ENCODE measurements at regions not wholly inside any gene's neighbourhood (a gene's known extent, or its start where the extent isn't known, plus 50 kb on each side); places are given as distances from the start of the nearest gene placed in this dataset.

DNA sequence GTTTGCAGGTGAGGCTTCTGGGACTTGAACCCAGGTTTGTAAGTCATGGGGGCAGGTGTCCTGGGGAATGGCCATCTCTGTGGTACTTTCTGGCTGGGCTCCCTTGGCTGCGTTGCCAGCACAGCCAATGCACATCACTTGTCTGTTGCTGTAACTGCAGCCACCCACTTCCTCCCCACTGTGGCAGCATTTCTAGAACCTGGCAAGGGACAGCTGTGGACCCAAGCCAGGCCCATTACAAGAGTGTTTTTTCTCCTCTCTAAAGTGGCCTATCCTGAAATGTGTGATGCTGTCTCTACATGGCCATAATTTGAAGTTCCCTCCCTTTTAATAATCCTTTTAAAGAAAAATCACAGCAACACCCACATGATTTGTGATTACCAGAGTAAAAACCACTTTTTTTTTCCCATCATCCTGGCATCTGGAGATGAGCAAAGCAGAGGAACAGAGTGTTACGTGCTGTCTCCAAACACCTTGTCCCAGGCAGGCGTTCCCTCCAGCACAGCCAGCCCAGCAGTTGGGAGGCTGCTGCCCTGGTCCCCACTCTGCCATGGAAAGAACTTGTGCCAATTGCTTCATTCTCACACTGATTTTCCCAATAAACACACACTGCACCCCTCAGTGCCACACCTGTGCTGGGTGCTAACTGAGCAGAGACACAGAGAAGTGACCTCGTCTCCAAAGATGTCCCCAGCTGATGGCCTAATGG is 360.6 kb upstream of the USP24 start:
- TF ChIP-seq, protein P1, sequence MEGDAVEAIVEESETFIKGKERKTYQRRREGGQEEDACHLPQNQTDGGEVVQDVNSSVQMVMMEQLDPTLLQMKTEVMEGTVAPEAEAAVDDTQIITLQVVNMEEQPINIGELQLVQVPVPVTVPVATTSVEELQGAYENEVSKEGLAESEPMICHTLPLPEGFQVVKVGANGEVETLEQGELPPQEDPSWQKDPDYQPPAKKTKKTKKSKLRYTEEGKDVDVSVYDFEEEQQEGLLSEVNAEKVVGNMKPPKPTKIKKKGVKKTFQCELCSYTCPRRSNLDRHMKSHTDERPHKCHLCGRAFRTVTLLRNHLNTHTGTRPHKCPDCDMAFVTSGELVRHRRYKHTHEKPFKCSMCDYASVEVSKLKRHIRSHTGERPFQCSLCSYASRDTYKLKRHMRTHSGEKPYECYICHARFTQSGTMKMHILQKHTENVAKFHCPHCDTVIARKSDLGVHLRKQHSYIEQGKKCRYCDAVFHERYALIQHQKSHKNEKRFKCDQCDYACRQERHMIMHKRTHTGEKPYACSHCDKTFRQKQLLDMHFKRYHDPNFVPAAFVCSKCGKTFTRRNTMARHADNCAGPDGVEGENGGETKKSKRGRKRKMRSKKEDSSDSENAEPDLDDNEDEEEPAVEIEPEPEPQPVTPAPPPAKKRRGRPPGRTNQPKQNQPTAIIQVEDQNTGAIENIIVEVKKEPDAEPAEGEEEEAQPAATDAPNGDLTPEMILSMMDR (IDR thresholded peaks at IDR 0.05) = no peak
- TF ChIP-seq POLR2A (IDR thresholded peaks at IDR 0.05) = no peak
